PFSK-1 (cell line): ENCODE measurements at regions not wholly inside any gene's neighbourhood (a gene's known extent, or its start where the extent isn't known, plus 50 kb on each side); places are given as distances from the start of the nearest gene placed in this dataset.

Experiments
- POLR2AphosphoS5 ChIP-seq: IDR thresholded peaks from 2 replicates; pipeline ENCODE4 v1.6.1; 2012; ENCODE audit warnings: low read depth, mild to moderate bottlenecking, control low read depth, low read length, moderate library complexity
- TAF1 ChIP-seq: IDR thresholded peaks from 2 replicates; pipeline ENCODE4 v1.6.1; 2012; ENCODE audit warnings: low read length, control low read depth, borderline replicate concordance; ENCODE audit not compliant: insufficient read depth
- TF ChIP-seq, protein P1 (sequence below), 2 experiments: IDR thresholded peaks; 2 replicates each; pipeline versions ENCODE4 v1.6.1 to v1.8.0; 2011 to 2012; ENCODE audit warnings: low read depth in 2 of 2, low read length in 2 of 2, control low read depth in 1 of 2, inconsistent platforms in 1 of 2, mild to moderate bottlenecking in 1 of 2, moderate library complexity in 1 of 2; ENCODE audit not compliant: insufficient read depth in 1 of 2

DNA sequence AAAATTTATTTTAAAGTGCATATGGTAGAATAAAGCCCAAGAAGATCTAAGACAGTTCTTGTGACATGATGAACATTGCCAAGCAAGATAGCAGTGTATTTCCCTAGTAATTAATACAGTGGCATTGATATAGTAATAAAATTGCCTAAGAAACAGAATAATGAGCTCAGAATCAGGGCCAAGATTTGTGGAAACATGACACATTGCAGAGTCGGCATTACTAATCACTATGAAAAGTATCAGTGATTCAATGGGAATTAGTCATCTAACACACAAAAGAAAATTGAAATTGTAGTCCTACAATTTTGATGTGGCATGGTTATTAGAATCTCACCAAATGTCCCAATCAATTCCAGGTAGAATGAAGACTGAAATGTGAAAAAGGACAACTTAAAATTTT, 243.0 kb upstream of the CYRIA start:
- no peak for TF ChIP-seq TAF1
- TF ChIP-seq, protein P1, sequence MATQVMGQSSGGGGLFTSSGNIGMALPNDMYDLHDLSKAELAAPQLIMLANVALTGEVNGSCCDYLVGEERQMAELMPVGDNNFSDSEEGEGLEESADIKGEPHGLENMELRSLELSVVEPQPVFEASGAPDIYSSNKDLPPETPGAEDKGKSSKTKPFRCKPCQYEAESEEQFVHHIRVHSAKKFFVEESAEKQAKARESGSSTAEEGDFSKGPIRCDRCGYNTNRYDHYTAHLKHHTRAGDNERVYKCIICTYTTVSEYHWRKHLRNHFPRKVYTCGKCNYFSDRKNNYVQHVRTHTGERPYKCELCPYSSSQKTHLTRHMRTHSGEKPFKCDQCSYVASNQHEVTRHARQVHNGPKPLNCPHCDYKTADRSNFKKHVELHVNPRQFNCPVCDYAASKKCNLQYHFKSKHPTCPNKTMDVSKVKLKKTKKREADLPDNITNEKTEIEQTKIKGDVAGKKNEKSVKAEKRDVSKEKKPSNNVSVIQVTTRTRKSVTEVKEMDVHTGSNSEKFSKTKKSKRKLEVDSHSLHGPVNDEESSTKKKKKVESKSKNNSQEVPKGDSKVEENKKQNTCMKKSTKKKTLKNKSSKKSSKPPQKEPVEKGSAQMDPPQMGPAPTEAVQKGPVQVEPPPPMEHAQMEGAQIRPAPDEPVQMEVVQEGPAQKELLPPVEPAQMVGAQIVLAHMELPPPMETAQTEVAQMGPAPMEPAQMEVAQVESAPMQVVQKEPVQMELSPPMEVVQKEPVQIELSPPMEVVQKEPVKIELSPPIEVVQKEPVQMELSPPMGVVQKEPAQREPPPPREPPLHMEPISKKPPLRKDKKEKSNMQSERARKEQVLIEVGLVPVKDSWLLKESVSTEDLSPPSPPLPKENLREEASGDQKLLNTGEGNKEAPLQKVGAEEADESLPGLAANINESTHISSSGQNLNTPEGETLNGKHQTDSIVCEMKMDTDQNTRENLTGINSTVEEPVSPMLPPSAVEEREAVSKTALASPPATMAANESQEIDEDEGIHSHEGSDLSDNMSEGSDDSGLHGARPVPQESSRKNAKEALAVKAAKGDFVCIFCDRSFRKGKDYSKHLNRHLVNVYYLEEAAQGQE (IDR thresholded peaks at IDR 0.05; ENCODE audit: insufficient read depth in 1 of 2, low read depth in 2 of 2, low read length in 2 of 2) = no peak
- TF ChIP-seq POLR2AphosphoS5 = no peak
